NCI-H2196 treated with DMSO at 0.1 percent for 48 hours (cell line): ENCODE measurements at regions not wholly inside any gene's neighbourhood (a gene's known extent, or its start where the extent isn't known, plus 50 kb on each side); places are given as distances from the start of the nearest gene placed in this dataset.

Source experiments
- DNase-seq: peaks from one replicate; lab custom pipeline; 2025; ENCODE audit not compliant: unreplicated experiment; lab: John Stamatoyannopoulos, UW

DNA sequence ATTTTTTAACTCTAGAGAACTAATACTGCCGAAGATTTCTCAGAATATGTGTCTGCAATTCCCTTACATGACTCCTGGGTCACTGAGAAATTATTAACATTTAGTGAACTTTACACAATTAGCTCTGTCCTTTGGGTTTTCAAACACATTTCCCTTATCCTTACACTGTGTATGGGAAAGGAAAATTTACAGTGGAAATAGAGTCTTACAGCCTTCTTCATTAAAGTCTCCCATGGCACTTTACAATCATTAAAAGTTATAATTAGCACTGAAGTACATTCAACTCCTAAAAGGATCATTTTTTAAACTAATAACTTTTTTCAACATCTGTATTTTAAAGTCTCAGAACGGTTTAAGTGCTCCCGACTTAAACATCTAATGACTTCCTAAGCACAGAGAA lies 627.5 kb upstream of the TYRP1 start:
- DNase-seq = no peak

DNA sequence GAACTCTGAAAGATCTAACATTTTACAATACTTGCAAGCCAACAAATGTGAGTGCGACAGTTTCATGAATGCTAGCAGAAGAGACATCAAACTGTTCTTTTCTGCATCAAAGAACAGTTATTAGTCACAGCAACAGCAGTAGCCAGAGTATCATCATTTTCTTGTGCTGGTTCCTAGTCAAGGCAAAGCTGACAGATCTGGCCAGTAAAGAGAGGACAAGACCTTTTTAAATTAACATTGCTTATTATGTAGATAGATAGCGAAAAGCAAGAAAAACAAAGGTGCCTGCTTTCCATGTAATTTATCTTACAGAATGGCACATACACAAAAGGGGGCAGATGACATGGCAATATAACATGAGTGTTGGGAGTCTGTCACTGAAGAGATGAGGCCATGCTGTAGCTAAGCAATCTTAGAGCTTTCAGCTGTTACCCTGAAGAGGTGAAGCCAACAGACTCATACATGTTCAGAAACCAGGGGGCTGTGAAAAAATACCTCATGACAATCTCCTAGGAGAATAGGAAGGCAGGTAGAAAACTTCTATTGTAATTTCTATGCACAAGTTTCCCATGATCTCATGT lies 626.6 kb upstream of the TYRP1 start:
- no peak for DNase-seq

- DNase-seq = no peak
Measured at GRCh38 chr9:12069366-12069765, 623.8 kb upstream of the TYRP1 start.

DNA sequence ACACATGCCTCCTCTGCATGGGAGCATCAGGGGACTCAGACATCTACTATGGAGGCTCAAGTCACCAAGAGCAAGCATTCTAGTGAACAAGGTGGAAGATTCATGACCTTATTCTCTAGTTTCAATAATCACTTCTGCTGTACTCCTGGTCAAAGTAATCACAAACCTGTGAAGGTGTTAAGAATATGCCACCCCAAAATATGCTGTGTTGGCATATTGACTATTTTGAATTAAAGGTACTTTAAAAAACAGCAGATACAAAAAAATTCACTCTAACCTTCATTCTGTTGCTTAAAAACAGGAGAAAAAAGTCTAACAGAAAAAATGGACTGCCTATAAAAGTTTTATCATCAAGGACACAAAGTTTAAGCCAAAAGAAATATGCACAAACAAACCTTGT lies 607.8 kb upstream of the TYRP1 start:
- DNase-seq = no peak

DNA sequence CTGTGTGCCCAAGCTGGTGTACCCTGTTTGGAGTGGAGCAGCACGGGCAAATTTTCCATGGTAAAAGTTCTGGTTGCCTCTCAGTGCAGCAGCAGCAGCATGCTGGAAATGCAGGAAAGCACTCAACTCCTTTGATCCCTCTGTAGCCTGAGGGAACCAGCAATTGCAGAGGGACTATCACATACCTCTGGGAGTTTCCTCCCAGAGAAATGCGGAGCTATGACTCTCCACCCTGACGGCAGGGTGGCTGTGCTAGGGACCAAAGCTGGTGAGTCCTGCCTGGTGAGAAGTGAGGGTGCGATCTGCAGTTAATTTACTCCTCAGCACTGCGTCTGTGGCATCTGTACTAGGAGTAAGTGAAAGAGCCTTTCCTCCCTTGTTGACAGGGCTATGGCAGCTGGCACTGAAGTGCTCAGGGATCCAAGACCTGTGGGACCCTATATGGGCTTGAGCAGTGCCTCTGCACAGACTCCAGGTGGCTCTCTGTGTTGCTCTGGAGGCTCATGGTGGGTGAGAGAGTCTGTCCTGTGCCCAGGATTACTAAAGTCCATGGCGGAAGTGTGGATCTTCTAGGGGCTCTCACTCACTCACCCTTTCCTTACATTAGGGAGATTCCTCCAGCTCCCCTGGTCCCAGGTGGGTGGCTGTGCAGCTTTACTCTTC lies 601.2 kb upstream of the TYRP1 start:
- no peak for DNase-seq

- DNase-seq = no peak
Measured at GRCh38 chr9:12094046-12094445, 599.1 kb upstream of the TYRP1 start.

GRCh38 chr9:12095931-12096330 lies 597.3 kb upstream of the TYRP1 start:
- no peak for DNase-seq

DNA sequence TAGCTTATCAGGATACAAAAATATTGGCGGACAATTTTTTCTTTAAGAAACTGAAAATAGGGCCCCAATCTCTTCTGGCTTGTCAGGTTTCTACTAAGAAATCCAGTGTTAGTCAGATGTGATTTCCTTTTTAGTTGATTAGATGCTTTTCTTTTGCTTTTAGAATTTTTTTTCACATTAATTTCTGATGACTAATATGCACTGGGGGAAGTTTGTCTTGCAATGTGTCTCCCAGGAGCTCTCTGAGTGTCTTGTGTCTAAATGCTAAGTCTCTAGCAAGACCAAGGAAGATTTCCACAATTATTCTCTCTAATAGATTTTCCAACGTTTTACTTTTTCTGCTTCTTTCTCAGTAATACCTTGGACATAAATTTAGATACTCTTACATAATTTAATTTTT lies 559.8 kb upstream of the TYRP1 start:
- DNase-seq = no peak

GRCh38 chr9:12141422-12141821 lies 551.8 kb upstream of the TYRP1 start:
- DNase-seq = no peak

DNA sequence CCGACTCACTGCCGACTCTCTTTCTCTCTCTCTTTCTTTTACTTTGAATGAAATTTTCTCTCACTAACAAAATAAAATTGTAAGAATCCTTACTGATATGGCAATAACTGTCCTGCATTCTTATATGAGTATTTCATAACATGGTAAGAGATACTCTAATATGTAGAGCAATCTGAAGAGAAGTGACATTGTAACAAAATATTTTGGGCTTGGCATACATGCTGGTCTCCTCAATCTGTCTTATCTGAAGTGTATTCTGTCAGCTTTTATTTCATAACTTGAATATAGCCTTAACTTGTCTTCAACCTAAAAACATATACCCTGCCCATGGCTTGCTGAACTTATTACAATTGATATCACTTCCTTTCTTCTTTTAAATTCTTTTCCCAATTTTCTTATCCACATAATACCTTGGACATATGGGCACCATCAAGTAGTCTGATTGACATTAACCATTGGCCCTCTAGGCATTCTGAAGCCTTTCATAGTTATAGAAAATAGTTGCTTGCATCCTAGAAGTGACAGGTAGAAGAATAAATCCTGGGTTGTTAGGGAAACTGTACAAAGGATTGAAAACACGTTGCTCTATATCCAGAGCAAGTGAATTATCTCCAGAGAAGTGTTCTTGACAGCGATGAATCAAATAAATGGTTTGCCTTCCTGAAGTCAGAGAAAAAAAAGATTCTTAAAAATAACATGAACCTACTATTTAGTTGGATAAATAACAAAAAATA lies 537.6 kb upstream of the TYRP1 start:
- no peak for DNase-seq

- no peak for DNase-seq
Measured at GRCh38 chr9:12162181-12162815, 530.9 kb upstream of the TYRP1 start.

DNA sequence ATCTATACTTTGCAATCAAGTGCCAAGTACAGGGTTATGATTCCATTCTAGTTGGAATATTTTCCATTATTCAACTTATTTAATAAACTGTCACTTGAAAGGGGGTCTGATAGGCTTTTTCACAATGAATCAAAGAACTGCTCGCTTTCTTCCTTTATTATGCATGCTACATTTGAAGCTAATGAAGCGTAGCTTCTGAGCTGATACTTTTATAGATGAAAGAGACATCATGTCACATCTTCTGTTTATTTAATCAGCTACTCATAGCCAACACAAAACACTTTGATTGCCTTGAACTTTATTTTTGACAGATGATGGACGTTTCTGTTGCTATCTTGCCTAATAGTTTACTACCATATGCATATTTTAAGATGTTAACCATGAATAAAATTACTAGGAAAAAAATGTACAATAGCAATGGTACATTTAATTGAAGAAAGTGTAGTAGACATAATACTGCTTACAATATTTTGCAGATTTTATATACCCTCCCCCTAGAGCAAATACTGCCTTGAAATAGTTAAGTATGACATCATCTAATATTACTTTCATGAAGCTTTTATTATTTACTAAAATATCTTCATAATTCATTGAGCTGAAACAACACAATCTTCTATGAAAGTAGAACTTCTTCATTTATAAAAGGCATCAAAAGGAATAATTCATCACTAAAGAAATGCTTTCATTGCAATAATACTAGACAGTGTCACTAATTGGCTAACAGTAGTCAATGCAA lies 529.3 kb upstream of the TYRP1 start:
- no peak for DNase-seq

DNA sequence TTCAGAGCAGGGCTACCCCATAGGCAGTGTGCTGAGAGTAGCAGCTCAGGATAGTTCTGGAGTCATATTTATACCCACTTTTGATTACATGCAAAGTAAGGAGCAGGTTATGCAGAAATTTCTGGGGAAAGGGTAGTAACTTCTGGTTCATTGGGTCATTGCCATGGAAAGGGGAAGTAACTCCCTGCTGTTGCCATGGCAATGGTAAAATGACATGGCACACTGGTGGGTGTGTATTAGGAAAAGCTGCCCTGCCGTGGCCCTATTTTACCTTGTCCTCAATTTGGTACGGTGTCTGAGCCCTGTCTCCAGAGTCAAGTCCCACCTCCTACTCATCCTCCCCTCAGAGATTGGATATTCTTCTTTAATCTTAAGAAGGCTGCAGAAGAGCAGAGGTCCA lies 526.7 kb upstream of the TYRP1 start:
- no peak for DNase-seq

GRCh38 chr9:12170456-12170855 lies 522.7 kb upstream of the TYRP1 start:
- no peak for DNase-seq

GRCh38 chr9:12178634-12179033 lies 514.6 kb upstream of the TYRP1 start:
- DNase-seq = no peak

DNA sequence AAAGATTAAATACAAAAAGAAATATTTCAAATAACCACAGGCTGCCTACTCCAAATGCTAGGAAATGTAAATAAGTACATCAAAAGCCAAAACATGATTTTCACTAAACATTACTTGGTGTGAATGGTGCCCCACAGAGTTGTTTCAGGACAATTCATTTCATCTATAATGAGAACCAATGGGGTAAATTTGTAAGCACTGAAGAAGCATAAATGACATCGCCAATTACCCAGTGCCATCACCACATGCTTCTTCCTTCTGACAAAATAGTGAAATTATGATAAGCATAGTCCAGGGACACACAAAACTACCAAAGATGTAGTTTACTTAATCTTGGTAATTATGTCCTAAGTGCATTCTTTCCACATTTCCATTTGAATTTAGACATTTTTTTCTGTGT lies 510.4 kb upstream of the TYRP1 start:
- no peak for DNase-seq

DNA sequence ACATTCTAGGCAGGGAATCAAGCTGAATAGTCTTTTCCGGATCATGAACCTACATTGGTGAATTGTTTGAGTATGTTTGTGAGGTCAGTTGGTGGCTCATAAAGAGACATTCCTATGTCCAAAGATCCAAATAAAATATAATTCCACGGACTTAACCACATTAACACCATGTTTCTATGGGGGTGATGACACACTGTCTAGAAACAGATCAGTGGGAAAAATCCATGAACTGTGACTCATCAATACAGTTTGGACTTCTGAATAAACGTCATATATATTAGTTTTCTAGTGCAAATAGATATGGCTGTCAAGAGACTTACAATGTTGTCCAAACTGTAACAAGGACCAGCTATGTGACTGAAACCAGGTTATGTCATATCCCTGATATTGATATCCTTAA lies 509.9 kb upstream of the TYRP1 start:
- DNase-seq = no peak

DNA sequence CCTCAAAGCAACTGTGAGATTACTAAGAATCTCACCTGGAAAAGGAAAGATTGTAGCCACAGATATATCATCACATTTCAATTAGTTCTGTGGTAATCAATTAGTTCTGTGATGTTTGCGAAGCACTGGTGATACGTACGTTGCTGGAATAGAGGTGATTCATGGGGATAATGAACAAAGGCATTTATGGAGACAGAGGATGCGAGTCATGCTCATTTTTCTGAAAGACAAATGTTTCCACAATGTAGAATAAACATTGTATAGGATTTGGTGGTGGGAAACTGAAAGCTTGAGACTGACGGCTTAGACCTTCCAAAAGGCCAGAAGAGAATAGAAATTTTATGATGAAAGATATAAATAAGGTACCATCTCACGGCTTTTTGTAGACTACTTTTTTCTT lies 507.3 kb upstream of the TYRP1 start:
- DNase-seq = no peak

DNA sequence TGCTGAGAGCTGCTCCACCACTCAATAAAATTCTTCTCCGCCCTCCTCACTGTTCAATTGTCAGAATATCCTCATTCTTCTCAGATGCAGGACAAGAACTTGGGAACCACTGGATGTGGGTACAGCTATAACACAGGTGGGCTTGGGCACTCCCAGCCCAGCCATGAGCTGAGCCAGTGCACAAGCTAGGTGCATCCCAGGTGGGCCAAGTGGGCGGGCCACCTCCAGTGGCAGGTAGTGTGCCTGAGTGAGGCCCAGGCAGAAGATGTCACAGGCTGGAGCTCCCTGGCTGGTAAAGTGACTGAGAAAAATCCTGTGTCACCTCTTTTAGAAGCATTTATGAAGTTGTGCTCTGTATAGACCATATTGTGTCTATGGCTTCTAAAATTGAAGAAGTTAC lies 501.6 kb upstream of the TYRP1 start:
- DNase-seq = no peak

DNA sequence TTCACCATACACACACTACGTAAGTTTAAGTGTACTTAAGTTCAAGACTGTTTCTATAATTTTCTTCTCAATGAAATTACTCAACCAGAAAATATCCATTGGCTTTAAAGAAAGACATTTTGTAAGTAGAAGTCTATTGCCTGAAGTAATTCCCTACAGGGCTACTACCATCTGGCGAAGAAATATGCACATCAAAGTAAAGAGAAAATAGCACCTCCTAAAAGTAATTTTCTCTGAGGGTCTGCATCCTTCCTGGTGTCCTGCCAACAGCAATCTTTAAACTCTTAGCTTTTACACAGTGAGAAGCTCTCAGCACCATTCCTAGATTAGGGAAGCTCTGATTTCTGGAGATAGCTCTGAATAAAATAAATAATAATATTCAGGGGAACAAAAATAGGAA lies 498.5 kb upstream of the TYRP1 start:
- DNase-seq = no peak

GRCh38 chr9:12195456-12195855 lies 497.7 kb upstream of the TYRP1 start:
- DNase-seq = no peak
